Astrocyte of the hippocampus (primary cell): ENCODE measurements at regions not wholly inside any gene's neighbourhood (a gene's known extent, or its start where the extent isn't known, plus 50 kb on each side); places are given as distances from the start of the nearest gene placed in this dataset.

ENCODE experiments used
- DNase-seq: peaks from one replicate; pipeline ENCODE4 v3.0.0; 2011; ENCODE audit warnings: low read depth, low spot score

DNA sequence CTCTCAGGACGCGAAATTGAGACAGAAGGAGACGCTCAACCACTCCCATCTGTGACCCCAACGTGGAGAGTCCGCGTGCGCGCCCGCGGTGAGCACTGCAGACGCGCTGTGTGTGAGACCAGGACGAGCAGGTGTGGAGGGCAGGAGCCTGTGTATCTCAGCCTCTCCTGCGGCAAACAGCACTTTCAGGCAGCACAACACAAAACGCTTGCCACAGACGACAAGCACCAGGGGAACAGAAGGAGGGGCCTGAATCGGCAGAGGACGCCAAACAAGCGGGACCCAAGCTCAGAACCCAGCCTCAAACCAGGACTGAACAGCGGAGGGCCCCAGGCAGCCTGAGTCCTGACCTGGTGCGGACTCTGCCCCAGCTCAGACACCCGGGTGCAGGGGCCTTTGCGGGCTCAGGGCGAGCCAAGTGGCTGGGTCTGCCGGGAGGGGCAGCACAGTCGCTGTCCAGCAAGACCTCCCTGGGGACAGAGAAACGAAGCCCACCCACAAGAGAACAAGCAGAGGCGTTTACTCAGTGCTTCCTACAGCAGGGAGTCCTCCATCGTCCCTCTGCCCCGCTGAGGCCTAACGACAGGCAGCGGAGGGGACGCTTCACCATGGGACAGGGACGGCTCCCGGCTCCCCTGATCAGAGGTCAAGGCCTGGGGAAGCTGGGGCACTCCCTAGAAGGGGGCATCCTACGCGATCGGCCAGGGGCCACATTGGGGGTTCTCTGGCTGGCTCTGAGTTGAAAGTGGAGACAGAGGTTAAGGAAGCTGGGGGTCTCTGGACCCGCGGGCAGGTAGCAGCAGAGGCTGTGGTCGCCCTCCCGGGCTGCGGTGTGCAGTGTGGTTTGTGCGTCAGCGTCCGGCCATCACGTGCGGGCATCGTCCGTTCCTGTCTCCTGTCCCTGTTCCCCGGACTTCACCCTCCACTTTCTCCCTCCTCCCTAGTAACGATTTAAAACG is 560.8 kb downstream of the BRD1 start:
- no peak for DNase-seq

DNA sequence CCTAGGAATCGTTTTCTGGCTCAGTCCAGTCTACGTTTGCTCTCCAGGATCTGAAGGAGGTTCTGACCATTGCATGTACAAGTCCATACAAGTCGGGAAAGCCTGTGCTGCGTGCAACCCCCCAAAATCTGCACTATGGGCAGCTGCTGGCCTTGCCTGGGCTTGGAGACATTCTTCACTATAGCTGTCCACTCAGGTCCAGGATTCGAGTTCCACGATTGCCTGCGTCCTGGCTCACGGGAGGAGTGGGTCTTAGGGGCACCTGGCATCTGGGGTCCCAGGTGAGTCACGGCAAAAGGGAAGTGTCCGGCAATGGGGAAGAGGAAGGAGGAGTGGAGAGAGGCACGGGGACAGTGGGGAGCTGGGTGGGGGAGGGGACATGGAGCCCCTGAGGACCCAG is 563.0 kb downstream of the BRD1 start:
- DNase-seq = no peak

DNA sequence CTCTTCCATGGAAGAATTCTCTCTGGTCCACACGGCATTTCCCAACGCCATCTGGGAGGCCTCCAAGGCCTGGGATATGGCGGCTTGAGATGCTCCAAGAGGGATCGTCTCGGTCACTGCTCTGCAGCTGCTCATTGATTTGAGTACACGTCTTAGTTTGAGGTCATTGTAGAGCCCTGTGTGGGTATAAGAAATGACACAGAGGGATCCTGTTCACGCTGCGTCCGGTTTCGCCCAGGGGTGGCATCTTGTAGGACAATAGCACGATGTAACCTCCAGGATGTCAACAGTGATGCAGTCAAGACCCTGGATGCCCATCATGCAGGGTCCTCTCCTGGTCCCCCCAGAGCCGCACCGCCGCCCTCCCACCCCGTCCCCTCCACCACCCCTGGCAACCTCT is 564.6 kb downstream of the BRD1 start:
- no peak for DNase-seq

DNA sequence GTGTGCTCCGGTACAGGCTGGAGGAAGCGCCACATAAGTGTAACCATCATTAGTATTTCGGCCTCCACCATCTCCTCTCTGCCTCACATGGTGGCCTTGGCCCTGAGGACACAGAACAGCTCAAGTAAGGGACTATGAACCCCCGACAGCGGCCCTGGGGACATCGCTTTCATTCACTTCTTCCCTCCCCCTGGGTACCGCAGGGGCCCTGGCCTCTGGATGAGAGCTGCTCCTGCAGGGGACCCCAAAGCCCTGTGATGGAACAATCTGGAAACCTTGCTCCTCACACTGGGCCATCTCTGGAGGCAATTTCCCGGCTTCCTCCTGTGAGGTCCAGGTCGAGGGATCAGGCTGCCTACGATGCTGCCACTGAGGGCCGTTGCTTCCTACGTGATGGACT is 565.5 kb downstream of the BRD1 start:
- no peak for DNase-seq

DNA sequence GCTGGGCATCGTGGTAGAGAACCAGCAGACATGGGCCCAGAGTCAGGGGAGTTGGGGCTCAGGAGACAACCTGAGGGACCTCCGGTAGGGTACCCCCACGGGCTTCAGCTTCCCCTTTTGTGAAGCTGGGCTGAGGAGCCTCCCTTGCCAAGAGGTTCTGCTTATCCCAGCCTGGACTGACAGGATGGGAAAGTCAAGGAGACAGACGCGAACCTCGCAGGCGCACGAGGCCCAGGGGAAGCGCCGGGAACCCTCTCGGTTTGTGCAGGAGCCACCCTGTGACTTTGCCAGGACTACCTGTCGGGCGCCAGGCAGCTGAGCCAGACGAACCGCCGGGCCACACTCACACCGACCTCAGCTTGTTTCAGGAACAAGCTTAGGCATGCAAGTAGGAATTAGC is 566.1 kb downstream of the BRD1 start:
- DNase-seq = no peak

DNA sequence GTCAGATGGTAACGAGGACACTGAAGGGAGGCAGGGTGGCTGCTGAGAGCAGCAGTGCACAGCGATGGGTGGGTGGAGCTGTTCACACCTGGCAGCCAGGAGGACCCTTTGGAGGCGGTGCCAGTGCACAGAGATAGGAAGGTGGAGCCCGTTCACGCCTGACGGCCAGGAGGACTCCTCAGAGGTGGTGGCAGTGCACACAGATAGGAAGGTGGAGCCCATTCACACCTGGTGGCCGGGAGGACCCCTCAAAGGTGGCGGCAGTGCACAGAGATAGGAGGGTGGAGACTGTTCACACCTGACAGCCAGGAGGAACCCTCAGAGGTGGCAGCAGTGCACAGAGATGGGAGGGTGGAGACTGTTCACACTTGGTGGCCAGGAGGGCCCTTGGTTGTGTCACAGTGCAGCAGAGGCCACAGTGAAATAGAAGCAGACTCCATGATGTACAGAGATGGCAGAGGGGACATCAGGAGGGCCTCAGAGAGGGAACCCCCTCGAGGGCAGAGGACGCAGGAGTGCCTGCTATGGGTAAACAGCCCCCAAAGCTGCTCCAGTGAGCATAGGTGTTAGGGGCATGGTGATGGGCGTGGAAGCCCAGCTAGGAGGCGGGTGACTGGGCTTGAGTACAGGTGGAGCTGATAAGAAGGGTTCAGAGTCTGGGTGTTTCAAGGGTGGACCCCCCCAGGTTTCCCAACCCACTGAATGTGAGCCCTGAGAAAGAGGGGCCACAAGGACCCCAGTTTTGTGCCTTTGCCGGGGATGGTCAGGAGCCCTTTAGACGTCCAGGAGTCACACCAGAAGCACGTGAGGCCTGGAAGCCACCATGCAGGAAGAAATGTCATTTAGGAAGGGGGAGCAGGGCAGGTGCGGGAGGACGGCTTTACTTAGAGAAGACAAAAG is 566.7 kb downstream of the BRD1 start:
- DNase-seq = no peak

DNA sequence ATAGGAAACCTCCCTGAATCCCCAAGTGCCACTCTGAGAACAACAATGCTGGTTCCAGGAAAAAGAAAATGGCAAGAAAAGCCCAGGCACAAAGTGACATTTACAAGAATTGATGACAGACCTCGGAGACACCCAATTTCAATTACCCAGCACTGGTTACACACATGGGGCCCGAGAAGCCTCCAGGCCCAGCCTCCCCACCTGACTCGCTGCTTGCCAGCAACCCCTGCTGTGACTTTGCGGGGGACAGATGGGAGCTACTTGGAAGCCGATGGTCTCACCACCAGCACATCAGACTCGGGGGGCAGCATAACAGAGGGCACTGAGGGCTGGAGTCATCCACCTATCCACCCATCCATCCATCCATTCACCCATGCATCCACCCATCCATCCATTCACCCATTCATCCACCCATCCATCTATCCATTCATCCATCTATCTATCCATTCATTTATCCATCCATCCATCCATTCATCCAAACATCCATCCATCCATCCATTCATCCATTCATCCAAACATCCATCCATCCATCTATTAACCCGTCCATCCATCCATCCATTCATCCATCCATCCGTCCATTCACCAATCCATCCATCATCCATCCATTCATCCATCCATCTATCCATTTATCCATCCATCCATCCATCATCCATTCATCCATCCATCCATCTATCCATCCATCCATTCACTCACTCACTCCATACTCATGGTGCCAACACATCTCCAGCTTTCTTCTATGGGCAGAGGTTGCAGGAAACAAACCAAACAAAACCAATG is 567.6 kb downstream of the BRD1 start:
- no peak for DNase-seq

DNA sequence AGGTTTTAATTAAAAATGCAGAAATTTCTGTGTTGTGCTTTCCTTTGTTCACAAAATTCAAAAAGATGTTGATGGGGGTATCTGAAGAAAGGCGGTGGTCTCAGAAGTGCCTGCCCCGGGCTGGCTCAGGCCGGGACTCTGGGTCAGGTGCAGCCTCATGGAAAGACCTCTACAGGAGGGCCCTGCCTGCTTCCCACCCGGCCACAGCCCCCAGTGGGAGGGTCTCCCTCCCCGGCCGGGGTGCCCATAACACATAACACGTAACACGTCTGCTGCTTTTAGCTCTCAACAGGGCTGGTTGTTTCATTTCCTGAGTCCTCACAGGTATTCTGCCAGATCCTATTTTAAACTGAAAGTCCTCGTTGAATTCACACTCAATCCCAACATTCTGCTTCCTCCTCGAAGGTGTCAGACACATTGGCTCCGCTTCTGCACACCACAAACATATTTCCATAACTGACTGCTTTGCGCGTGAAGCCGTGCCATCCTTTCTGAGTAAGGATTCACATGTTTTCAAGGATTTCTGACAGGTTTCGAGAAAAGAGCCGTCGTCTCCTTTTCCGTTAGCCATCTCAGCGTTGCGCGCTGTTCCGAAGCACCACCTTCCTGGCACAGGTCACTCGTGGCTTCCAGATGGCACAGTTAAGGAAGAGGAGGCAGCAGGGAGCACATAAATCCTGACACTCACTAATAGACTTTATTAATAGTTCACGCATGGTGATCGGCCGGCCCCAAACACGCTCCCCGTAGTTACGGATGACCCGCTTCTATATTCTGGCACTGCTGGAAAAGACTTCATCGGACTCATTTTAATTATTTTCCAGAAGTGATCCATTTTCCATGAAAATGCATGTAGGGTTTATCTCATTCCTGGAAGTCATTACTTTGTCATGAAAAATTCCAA is 569.3 kb downstream of the BRD1 start:
- no peak for DNase-seq

DNA sequence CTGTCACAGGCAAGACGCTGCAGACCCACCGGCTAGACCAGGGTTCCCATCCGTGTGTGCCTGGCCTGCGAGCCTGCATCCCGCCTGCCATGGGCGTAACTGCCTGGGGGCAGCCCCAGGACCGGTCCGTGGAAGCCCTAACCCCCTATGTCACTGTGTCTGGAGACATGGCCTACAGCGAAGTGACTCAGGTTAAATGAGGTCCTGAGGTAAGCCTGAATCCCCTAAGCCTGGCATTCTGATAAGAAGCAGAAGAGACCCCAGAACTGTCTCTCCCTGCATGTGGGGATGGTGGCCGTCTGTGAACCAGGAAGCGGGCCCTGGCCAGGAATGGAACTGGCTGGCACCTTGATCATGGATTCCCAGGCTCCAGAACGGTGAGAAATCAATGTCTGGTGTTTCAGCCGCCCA is 570.1 kb downstream of the BRD1 start:
- no peak for DNase-seq

DNA sequence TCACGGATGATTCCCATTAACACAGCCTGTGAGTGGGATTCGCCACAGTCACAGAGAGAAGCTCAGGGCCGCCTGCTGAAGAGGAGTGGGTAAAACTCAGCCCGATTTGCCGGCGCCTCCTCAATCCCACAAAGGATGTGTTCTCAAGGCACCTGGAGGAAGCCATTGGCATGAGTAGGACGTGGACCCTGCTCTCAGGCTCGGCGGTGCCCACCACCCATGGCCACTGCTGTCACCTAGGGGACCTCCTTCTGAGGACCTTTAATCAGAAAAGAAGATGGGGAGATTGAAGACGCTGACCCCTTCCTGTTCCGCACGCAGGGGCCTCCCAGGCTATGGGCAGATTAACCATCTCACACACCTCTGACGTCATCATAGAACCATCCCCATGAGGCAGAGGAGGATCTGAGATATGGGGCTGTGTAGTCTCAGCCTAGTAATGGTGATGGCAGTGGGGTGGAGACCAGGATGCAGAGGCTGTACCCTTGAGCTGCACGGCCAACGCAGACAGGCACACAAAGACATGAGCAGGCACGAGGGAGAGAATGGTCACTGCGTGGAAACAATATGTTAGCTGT is 571.8 kb downstream of the BRD1 start:
- DNase-seq = no peak

DNA sequence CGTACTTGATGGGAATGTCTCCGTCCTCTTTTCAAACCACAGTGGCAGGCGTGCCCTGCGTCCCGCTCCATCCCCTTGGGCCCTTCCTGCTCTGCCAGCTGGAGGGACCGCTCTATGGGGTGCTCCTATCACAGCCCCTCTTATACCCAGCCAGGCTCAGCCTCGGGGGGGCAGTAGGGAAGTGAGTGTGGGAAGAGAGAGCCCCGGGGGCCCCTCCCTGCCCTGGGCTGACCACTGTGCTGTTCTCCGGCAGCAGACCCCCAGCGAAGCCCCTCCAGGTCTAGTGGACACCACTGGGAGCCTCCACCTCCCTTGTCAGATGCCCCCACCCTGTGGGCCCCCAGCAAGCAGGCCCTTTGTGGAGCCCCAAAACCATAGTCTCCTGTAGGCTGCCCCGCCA is 572.5 kb downstream of the BRD1 start:
- DNase-seq = no peak

DNA sequence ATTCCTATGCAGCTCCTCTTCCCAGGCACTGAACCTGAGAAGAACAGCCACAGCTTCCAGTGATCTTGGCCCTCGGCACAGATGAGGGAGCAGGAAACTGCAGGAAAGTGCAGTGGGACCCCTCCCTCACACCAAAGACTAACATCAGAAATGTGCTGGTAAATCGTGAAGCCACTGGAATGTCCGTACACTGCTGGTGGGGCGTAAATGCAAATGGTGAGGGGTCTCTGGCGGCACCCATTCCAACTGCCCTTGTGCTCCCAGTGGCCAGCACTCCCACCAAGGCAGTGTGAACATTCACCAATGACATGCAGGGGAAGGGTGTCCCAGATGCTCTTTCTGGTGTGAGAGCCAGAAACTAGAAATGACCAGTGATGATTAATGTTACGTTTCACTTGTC is 574.0 kb downstream of the BRD1 start:
- no peak for DNase-seq

DNA sequence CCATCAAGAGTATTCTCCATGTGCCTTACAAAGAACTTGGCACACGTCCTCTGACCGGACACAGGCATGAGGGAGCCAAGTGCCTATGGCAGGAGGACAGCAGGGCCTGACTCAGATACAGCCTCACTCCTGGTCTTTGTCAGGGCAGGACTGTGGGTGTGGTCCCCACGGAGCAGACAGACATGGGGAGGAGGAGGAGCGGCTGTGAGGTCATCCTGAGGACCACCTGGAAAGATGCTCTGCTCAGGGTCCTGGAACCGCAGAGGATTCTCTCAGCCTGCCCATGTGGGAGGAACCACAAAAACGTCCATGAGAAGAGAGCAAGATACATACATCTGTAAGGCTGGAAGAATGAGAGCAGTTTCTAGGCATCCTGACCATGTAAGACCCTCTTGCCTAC is 576.3 kb downstream of the BRD1 start:
- DNase-seq = no peak

DNA sequence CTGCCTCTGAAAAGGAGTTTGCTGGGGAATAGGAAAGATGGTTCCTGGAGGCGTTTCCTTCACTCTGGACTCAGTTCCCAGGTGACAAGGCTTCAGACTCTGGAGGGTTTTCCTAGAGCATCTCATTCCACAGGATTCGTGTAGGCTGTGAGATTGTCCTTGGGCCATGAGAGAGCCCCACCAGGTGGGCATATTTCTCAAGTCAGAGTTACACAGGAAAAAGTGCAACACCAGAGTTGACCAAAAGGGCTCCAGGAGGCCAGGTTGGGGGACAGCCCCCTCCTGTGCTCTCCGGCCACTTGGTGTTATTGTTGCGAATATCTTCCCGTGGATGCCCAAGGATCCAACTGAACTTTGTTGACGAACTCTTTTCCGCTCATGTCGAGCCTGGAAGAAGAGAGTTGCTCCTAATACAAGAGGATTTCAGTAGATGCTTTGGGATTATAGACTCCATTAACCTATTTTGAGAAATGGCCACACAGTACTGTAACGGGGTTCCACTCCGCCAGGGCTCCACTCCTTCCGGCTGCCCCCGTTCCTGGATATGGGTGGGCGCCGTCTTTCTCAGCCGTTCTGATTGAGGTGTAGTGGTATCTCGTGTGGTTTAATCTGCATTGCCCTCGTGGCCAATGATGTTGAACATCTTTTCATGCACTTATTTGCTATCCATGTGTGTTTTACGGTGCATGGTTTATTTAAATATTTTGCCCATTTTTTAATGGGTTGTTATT is 580.3 kb downstream of the BRD1 start:
- no peak for DNase-seq

DNA sequence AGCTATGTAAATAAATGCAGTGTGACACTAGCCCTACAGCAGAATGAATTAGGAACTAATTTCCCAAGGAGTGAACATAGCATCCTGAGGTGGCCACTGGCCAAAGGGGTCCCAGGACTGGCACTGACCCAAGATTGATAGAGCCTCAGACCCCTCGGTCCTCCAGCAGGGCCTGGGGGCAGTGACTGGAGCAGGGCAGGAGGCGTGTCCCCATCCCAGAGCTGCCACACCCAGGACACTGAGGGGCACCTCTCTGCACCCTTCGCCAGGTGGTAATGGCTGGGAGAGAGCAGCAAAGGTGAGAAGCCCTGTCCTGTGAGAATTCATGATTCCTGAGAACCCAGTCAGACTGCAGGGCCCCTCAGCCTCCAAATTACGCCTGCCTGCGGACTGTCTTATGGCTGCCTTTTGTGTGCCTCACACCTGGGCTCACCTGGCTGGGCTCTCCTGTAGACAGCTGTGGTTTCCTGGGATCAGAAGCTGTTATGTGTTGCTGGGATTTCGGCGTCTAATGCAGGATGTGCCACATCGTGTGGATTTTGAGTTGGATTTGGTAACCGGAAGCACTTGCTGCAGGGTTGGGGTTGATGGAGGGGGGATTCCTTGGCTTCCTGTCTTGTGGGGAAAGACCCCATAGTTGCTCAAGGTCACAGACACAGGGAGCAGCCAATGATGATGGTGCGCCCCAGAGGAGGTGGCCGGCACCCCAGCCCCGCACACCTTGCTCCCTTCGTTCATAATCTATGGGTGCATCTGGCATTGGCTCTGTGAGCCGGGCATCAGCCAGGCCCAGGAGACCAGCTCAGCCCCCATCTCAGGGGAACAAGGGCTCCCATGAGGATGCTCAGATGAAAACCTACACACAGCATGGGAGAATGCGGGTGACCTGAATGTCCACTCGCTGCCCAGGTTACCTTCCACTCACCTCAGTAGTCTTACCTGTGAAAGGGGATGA is 582.9 kb downstream of the BRD1 start:
- no peak for DNase-seq

DNA sequence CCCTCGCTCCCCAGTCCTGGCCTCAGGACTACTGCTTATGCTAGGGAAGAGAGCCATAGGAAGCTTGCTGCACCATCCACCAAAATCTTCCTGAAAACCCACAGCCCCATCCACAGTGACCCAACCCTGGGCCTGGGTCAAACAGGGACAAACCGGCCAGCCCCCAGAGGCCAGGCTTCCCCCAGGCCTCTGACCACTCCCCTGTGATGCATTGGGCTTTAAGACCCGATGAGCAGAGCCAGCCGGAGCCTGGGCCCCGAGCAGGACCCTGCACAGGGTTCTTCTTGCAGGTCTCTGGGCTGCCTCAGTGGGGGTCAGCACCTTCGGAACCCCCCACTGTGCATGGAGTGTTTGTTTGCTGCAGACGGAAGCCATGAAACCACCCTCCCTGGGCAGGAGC is 583.7 kb downstream of the BRD1 start:
- no peak for DNase-seq

DNA sequence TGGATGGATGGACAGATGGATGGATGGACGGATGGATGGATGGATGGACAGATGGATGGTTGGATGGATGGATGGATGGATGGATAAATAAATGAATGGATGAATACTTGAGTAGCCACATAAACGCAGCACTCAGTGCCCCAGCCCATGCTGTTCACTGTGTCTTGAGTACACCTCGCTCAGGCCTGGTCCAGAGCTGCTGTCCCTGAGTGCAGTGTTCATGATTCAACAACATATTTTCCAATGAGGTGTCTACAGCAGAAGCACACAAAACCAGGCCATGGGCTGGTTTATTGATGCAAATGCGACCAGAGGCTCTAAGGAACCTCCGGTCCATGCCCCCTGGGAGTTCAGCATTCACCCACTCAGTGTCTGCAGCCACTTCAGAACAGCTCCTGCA is 584.3 kb downstream of the BRD1 start:
- no peak for DNase-seq

DNA sequence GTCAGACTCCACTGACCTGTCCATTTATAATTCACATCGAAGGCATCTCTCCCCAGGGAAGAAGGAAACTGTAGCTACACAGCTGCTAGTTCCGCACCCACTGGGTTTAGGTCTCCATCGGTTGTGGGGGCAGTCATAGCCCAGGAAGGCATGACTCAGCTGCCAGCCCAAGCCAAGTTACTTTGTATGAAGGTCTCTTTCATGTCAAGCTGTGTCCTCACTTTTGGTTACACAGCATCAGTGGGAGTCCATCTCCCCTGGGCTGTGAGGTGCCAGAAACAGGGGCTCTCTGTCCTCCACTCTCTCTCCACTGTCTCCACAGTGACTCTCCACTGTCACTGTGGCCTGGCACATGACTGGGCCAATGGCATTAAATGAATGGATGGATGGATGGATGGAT is 585.2 kb downstream of the BRD1 start:
- no peak for DNase-seq
